Astrocyte (in vitro differentiated cells and primary cell): ENCODE measurements at regions not wholly inside any gene's neighbourhood (a gene's known extent, or its start where the extent isn't known, plus 50 kb on each side); places are given as distances from the start of the nearest gene placed in this dataset.
"Not testable (repeated sequence)": the region's sequence is repeated elsewhere in the genome, so short reads cannot be mapped to it uniquely, and the experiment has no call there.

Source experiments
- DNase-seq: peaks from one replicate; pipeline ENCODE4 v3.0.0-alpha.2; 2010; ENCODE audit warnings: low read depth
- FAIRE-seq: peaks from 2 replicates; lab custom pipeline; 2011; peaks lifted over from hg19 to GRCh38; lab: Jason Lieb, UNC
- H2AFZ ChIP-seq: 2 replicates; pipeline ENCODE4 v1.6.0; 2012; ENCODE audit warnings: low read depth, low read length, inconsistent platforms
- H3K27ac ChIP-seq: 2 replicates; pipeline ENCODE4 v1.5.1; 2011; ENCODE audit warnings: low read depth, low read length, inconsistent platforms
- H3K27me3 ChIP-seq: 2 replicates; pipeline ENCODE4 v1.6.0; 2011; ENCODE audit warnings: low read length, inconsistent platforms; ENCODE audit not compliant: insufficient read depth
- H3K36me3 ChIP-seq: 2 replicates; pipeline ENCODE4 v1.5.1; 2011; ENCODE audit warnings: low read length, inconsistent platforms; ENCODE audit not compliant: insufficient read depth
- H3K4me1 ChIP-seq: 2 replicates; pipeline ENCODE4 v1.5.1; 2011; ENCODE audit warnings: low read length, inconsistent platforms; ENCODE audit not compliant: insufficient read depth
- H3K4me2 ChIP-seq: 2 replicates; pipeline ENCODE4 v1.6.0; 2012; ENCODE audit warnings: low read length, inconsistent platforms
- H3K4me3 ChIP-seq: 2 replicates; pipeline ENCODE4 v1.5.1; 2011; ENCODE audit warnings: low read depth, mild to moderate bottlenecking, low read length, inconsistent platforms; ENCODE audit not compliant: insufficient read depth
- H3K79me2 ChIP-seq: 2 replicates; pipeline ENCODE4 v1.6.0; 2012; ENCODE audit warnings: mild to moderate bottlenecking, low read length, inconsistent platforms; ENCODE audit not compliant: insufficient read depth
- H3K9ac ChIP-seq: 2 replicates; pipeline ENCODE4 v1.6.0; 2012; ENCODE audit warnings: mild to moderate bottlenecking, low read length, inconsistent platforms
- H3K9me3 ChIP-seq: 2 replicates; pipeline ENCODE4 v1.5.1; 2012; ENCODE audit warnings: low read depth, mild to moderate bottlenecking, low read length, inconsistent platforms; ENCODE audit not compliant: insufficient read depth
- H4K20me1 ChIP-seq: 2 replicates; pipeline ENCODE4 v1.6.0; 2012; ENCODE audit warnings: low read length, inconsistent platforms; ENCODE audit not compliant: insufficient read depth
- H3K27ac Mint-ChIP-seq: one replicate; pipeline ENCODE4 v1.8.0; 2021; ENCODE audit warnings: mild to moderate bottlenecking, mixed read lengths; ENCODE audit not compliant: unreplicated experiment
- H3K27me3 Mint-ChIP-seq: one replicate; pipeline ENCODE4 v1.8.0; 2021; ENCODE audit warnings: low read depth, mixed read lengths; ENCODE audit not compliant: unreplicated experiment
- H3K36me3 Mint-ChIP-seq: one replicate; pipeline ENCODE4 v1.8.0; 2021; ENCODE audit warnings: low read depth, mixed read lengths; ENCODE audit not compliant: unreplicated experiment
- H3K4me1 Mint-ChIP-seq: one replicate; pipeline ENCODE4 v1.8.0; 2021; ENCODE audit warnings: low read depth, mixed read lengths; ENCODE audit not compliant: unreplicated experiment
- H3K4me3 Mint-ChIP-seq: one replicate; pipeline ENCODE4 v1.8.0; 2021; ENCODE audit warnings: mild to moderate bottlenecking, moderate library complexity, mixed read lengths; ENCODE audit not compliant: unreplicated experiment
- H3K9me3 Mint-ChIP-seq: one replicate; pipeline ENCODE4 v1.8.0; 2021; ENCODE audit warnings: mild to moderate bottlenecking, mixed read lengths; ENCODE audit not compliant: unreplicated experiment
- CTCF ChIP-seq: IDR thresholded peaks from 2 replicates; pipeline ENCODE4 v1.5.1; 2011; ENCODE audit warnings: low read depth, mild to moderate bottlenecking, inconsistent platforms, low read length, moderate library complexity; ENCODE audit not compliant: insufficient read depth
- EZH2 ChIP-seq: IDR thresholded peaks from 2 replicates; pipeline ENCODE4 v1.6.1; 2012; ENCODE audit warnings: mild to moderate bottlenecking, low read length, inconsistent platforms; ENCODE audit not compliant: insufficient read depth

GRCh38 chr2:39920307-39920801, 141.3 kb upstream of the THUMPD2 start:
- no peak overlapping the region for H3K9ac ChIP-seq
- H3K27me3 Mint-ChIP-seq: no peaks in the 10 kb centered on the region
- H3K4me3 ChIP-seq: no peak overlapping the region
- H3K4me2 ChIP-seq: no peak overlapping the region
- H3K27me3 ChIP-seq: no peaks in the 10 kb centered on the region
- H3K4me3 Mint-ChIP-seq: no peak overlapping the region
- H3K4me1 Mint-ChIP-seq: peaks cover 6% of the 10 kb centered on the region
- no peak overlapping the region for H2AFZ ChIP-seq
- no peaks in the 10 kb centered on the region for H3K4me1 ChIP-seq
- no peaks in the 10 kb centered on the region for H3K36me3 Mint-ChIP-seq
- H3K27ac ChIP-seq: no peak overlapping the region
- no peaks in the 10 kb centered on the region for H3K9me3 ChIP-seq
- no peak overlapping the region for H3K27ac Mint-ChIP-seq
- no peaks in the 10 kb centered on the region for H3K9me3 Mint-ChIP-seq
- FAIRE-seq (no peak), DNase-seq (no peak)
- no peaks in the 10 kb centered on the region for H4K20me1 ChIP-seq
- no peaks in the 10 kb centered on the region for H3K79me2 ChIP-seq
- TF ChIP-seq CTCF (no peak), EZH2 (no peak)
- H3K36me3 ChIP-seq: no peaks in the 10 kb centered on the region

- no peak for TF ChIP-seq CTCF
- TF ChIP-seq EZH2: no peak
- H3K9me3 Mint-ChIP-seq: no peaks in the 10 kb centered on the region
- H3K27me3 Mint-ChIP-seq: no peaks in the 10 kb centered on the region
- peaks cover 6% of the 10 kb centered on the region for H3K4me1 Mint-ChIP-seq
- H3K4me3 Mint-ChIP-seq: no peak overlapping the region
- Histone ChIP-seq H3K4me1 (no peaks in the 10 kb centered on the region), H3K9me3 (no peaks in the 10 kb centered on the region), H3K27ac (no peak overlapping the region), H3K4me3 (no peak overlapping the region), H4K20me1 (no peaks in the 10 kb centered on the region), H3K27me3 (no peaks in the 10 kb centered on the region), H3K4me2 (no peak overlapping the region), H3K36me3 (no peaks in the 10 kb centered on the region), H2AFZ (no peak overlapping the region), H3K79me2 (no peaks in the 10 kb centered on the region), H3K9ac (no peak overlapping the region)
- no peak overlapping the region for H3K27ac Mint-ChIP-seq
- no peak for DNase-seq
- no peak for FAIRE-seq
- no peaks in the 10 kb centered on the region for H3K36me3 Mint-ChIP-seq
Measured at GRCh38 chr2:39919511-39920306, 140.7 kb upstream of the THUMPD2 start.

- H3K27me3 Mint-ChIP-seq: no peaks in the 10 kb centered on the region
- TF ChIP-seq CTCF (no peak), EZH2 (no peak)
- no peaks in the 10 kb centered on the region for H4K20me1 ChIP-seq
Measured at GRCh38 chr2:39918886-39919285, 139.8 kb upstream of the THUMPD2 start.

GRCh38 chr2:39917371-39917770, 138.3 kb upstream of the THUMPD2 start:
- not testable (repeated sequence) for H3K4me3 ChIP-seq, H3K4me3 Mint-ChIP-seq, H3K27me3 Mint-ChIP-seq, H3K4me2 ChIP-seq, H2AFZ ChIP-seq, H3K9ac ChIP-seq, H3K36me3 ChIP-seq, H3K79me2 ChIP-seq, FAIRE-seq, H3K36me3 Mint-ChIP-seq, DNase-seq, H3K27ac ChIP-seq, H3K9me3 Mint-ChIP-seq, H3K27ac Mint-ChIP-seq, H3K9me3 ChIP-seq, H3K4me1 ChIP-seq, H4K20me1 ChIP-seq, H3K27me3 ChIP-seq
- peaks cover 12% of the 10 kb centered on the region for H3K4me1 Mint-ChIP-seq

More at GRCh38 chr2:39918886-39919285, 139.8 kb upstream of the THUMPD2 start:
- Histone ChIP-seq H3K4me1 (no peaks in the 10 kb centered on the region), H3K79me2 (no peaks in the 10 kb centered on the region), H2AFZ (no peak overlapping the region), H3K9me3 (no peaks in the 10 kb centered on the region), H3K4me3 (no peak overlapping the region), H3K27me3 (no peaks in the 10 kb centered on the region), H3K9ac (no peak overlapping the region), H3K4me2 (no peak overlapping the region), H3K27ac (no peak overlapping the region), H3K36me3 (no peaks in the 10 kb centered on the region)
- peaks cover 10% of the 10 kb centered on the region for H3K4me1 Mint-ChIP-seq
- H3K9me3 Mint-ChIP-seq: no peaks in the 10 kb centered on the region
- no peak for FAIRE-seq
- no peaks in the 10 kb centered on the region for H3K36me3 Mint-ChIP-seq
- no peak overlapping the region for H3K4me3 Mint-ChIP-seq
- DNase-seq: no peak
- no peak overlapping the region for H3K27ac Mint-ChIP-seq
